ENCODE measurements at regions not wholly inside any gene's neighbourhood (a gene's known extent, or its start where the extent isn't known, plus 50 kb on each side); places are given as distances from the start of the nearest gene placed in this dataset.
A peak's percentile ranks its signal among the peaks of the same experiment; 100 is the strongest.

DNA sequence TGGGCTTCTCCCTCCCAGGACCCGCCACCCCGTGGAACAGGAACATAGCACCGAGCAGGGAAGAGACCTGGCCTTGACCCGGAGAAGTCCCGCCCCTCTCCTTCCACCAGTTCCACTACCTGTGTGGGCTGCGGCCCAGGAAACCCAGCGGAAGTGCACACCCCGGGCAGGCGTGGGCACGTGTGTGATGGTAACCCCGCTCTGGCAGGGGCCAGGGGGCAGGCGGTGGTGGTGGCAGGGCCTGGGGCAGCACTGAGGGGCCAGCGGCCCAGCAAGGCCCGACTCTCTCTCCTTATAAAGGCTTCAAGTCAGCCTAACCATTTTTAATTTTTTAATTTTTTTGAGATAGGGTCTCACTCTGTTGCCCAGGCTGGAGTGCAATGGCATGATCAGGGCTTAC is 129.0 kb upstream of the FAM98A start:
- no peaks in the 10 kb centered on the region for H3K4me1 ChIP-seq (ENCODE audit: insufficient read depth, low read length)
- no peak for DNase-seq
- Mint-ChIP-seq H3K4me3 (no peak overlapping the region), H3K9me3 (peaks cover 0 to 4% (median 0%) of the 10 kb centered on the region in 8 donors), H3K4me1 (peaks cover 0 to 2% (median 0%) of the 10 kb centered on the region in 4 donors), H3K27me3 (peaks cover 0 to 3% of the 10 kb centered on the region in 2 donors), H3K27ac (no peak overlapping the region), H3K36me3 (no peaks in the 10 kb centered on the region)
- H3K9me3 ChIP-seq (ENCODE audit: control insufficient read depth in 1 of 2, low read length in 2 of 2) = no peaks in the 10 kb centered on the region
- POLR2A ChIA-PET (ENCODE audit: partially characterized antibody) = no interaction called here
- no peaks in the 10 kb centered on the region for H3K36me3 ChIP-seq (ENCODE audit: insufficient read depth, low read length)
- no peak overlapping the region for H3K27ac ChIP-seq (ENCODE audit: low read depth, low read length)
- no peaks in the 10 kb centered on the region for H3K27me3 ChIP-seq (ENCODE audit: insufficient read depth, low read length)
- CTCF ChIA-PET (ENCODE audit: partially characterized antibody) = no interaction called here
- no peak overlapping the region for H3K4me3 ChIP-seq (ENCODE audit: low read length in 2 of 2)
- intact Hi-C loops (cut with micrococcal nuclease) = no loop called here

DNA sequence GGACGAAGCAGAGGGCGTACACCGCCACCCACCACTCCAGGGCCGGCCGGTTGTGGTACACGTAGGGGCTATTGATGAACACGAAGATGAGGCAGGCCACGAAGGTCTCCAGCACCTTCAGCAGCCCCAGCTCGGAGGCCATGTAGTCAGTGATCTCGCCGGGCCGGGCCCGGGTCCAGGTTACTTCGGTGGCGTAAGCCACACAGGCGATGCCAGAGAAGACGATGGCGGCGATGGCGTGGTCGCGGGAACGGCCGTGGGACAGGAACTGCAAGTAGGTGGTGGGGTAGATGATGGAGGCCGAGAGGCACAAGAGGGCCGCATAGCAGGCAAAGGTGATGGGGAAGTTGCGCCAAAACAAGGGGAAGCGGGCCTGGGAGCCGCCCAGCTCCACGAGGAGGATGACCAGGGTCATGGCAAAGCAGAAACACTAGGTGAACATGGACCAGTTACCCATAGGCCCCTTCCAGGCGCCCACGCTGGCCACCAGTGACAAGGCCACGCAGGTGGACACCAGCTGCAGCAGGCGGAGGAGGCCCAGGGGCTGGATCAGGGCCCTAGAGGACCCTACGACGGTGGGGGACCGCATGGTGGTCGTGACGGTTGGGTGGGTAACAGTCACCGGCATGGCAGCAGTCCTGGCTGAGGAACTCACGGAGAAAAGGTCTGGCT is 128.4 kb upstream of the FAM98A start:
- Mint-ChIP-seq H3K27ac (no peak overlapping the region), H3K4me3 (no peak overlapping the region), H3K9me3 (peaks cover 0 to 4% (median 0%) of the 10 kb centered on the region in 8 donors), H3K36me3 (no peaks in the 10 kb centered on the region), H3K4me1 (peaks cover 0 to 2% (median 0%) of the 10 kb centered on the region in 4 donors), H3K27me3 (peaks cover 0 to 3% of the 10 kb centered on the region in 2 donors)
- DNase-seq = no peak
- Histone ChIP-seq H3K27ac (ENCODE audit: low read depth, low read length) (no peak overlapping the region), H3K9me3 (ENCODE audit: control insufficient read depth in 1 of 2, low read length in 2 of 2) (no peaks in the 10 kb centered on the region), H3K36me3 (ENCODE audit: insufficient read depth, low read length) (no peaks in the 10 kb centered on the region), H3K27me3 (ENCODE audit: insufficient read depth, low read length) (no peaks in the 10 kb centered on the region), H3K4me1 (ENCODE audit: insufficient read depth, low read length) (no peaks in the 10 kb centered on the region), H3K4me3 (ENCODE audit: low read length in 2 of 2) (no peak overlapping the region)
- CTCF ChIA-PET (ENCODE audit: partially characterized antibody) = no interaction called here
- intact Hi-C loops (cut with micrococcal nuclease) = no loop called here
- POLR2A ChIA-PET (ENCODE audit: partially characterized antibody) = no interaction called here

DNA sequence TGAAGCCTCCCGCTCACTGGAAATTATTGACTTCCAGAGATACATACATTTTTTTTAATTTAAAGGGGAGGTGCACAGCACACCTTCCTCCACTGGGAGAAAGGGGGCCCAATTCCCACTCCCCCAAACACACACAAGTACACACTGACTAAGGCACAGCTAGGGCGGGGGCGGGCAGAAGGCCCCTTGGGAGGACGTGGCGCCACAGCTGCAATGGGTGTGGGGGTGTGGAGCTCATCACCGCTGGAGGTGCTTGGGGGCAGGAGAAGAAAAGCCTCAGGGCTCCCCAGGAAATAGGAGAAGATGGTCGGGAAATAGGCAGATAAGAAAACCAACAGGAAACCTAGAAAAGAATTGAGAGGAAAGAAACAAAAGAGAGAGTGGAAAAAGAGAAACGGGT is 127.3 kb upstream of the FAM98A start:
- no peak overlapping the region for H3K4me3 ChIP-seq (ENCODE audit: low read length in 2 of 2)
- no peak overlapping the region for H3K4me3 Mint-ChIP-seq
- POLR2A ChIA-PET (ENCODE audit: partially characterized antibody) = no interaction called here
- H3K27ac Mint-ChIP-seq = peak overlapping the region in 1 of 7 donors; percentile 22
- no peaks in the 10 kb centered on the region for H3K36me3 Mint-ChIP-seq
- no peaks in the 10 kb centered on the region for H3K27me3 ChIP-seq (ENCODE audit: insufficient read depth, low read length)
- no peak overlapping the region for H3K27ac ChIP-seq (ENCODE audit: low read depth, low read length)
- peaks cover 0 to 4% (median 0%) of the 10 kb centered on the region in 8 donors for H3K9me3 Mint-ChIP-seq
- no peaks in the 10 kb centered on the region for H3K36me3 ChIP-seq (ENCODE audit: insufficient read depth, low read length)
- H3K27me3 Mint-ChIP-seq = peaks cover 0 to 3% of the 10 kb centered on the region in 2 donors
- peaks cover 0 to 2% (median 0%) of the 10 kb centered on the region in 4 donors for H3K4me1 Mint-ChIP-seq
- CTCF ChIA-PET (ENCODE audit: partially characterized antibody) = no interaction called here
- intact Hi-C loops (cut with micrococcal nuclease) = no loop called here
- no peaks in the 10 kb centered on the region for H3K4me1 ChIP-seq (ENCODE audit: insufficient read depth, low read length)
- no peaks in the 10 kb centered on the region for H3K9me3 ChIP-seq (ENCODE audit: control insufficient read depth in 1 of 2, low read length in 2 of 2)
- no peak for DNase-seq

DNA sequence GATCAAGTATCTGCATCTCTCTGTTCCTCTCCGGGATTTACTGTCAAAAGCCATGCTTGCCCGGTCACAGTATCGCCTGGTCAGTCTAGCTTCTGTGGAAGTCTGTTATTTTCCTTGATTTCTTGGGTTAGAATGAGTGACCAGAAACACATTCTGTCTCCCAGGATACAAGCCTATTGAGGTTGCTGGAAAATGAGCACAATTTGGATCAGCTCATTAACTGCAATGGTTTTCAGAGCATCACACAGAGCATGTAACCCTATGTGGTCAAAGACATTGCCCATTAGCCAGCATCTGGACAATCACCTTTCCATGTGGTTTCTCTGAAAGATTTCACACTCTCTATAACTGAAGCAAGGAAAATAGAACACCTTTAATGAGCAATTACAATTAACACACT is 124.2 kb upstream of the FAM98A start:
- H3K4me3 Mint-ChIP-seq = no peak overlapping the region
- ChIA-PET CTCF (ENCODE audit: partially characterized antibody) (no interaction called here), POLR2A (ENCODE audit: partially characterized antibody) (no interaction called here)
- DNase-seq = no peak
- intact Hi-C loops (cut with micrococcal nuclease) = no loop called here
- H3K27me3 Mint-ChIP-seq = peaks cover 2 to 3% of the 10 kb centered on the region in 2 donors
- no peak overlapping the region for H3K4me3 ChIP-seq (ENCODE audit: low read length in 2 of 2)
- H3K9me3 ChIP-seq (ENCODE audit: control insufficient read depth in 1 of 2, low read length in 2 of 2) = no peaks in the 10 kb centered on the region
- no peaks in the 10 kb centered on the region for H3K4me1 ChIP-seq (ENCODE audit: insufficient read depth, low read length)
- H3K27me3 ChIP-seq (ENCODE audit: insufficient read depth, low read length) = no peaks in the 10 kb centered on the region
- no peak overlapping the region for H3K27ac ChIP-seq (ENCODE audit: low read depth, low read length)
- no peaks in the 10 kb centered on the region for H3K36me3 Mint-ChIP-seq
- no peak overlapping the region for H3K27ac Mint-ChIP-seq
- H3K4me1 Mint-ChIP-seq = peaks cover 0 to 2% (median 0%) of the 10 kb centered on the region in 4 donors
- H3K9me3 Mint-ChIP-seq = peaks cover 0 to 4% (median 0%) of the 10 kb centered on the region in 8 donors
- H3K36me3 ChIP-seq (ENCODE audit: insufficient read depth, low read length) = no peaks in the 10 kb centered on the region

DNA sequence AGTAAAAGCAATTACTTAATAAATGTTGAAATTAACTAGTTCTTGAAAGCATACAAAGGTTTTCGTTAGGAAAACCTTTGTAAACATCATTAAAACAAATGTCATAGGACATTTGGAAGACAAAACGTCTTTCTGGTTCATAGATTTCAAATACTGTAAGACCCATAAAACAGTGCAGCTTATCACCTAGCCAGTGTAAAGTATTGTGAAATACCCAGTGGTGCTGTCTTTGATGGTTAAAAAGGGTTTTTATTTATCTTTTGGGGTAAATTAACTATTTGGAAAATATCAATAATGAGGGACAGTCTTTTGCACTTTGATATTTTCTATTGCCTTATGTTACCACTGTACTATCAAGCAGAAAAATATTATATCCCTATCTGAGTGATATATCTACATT is 120.0 kb upstream of the FAM98A start:
- Histone ChIP-seq H3K27ac (ENCODE audit: low read depth, low read length) (no peak overlapping the region), H3K4me3 (ENCODE audit: low read length in 2 of 2) (no peak overlapping the region), H3K36me3 (ENCODE audit: insufficient read depth, low read length) (no peaks in the 10 kb centered on the region), H3K27me3 (ENCODE audit: insufficient read depth, low read length) (no peaks in the 10 kb centered on the region), H3K4me1 (ENCODE audit: insufficient read depth, low read length) (no peaks in the 10 kb centered on the region), H3K9me3 (ENCODE audit: control insufficient read depth in 1 of 2, low read length in 2 of 2) (no peaks in the 10 kb centered on the region)
- no peaks in the 10 kb centered on the region for H3K36me3 Mint-ChIP-seq
- H3K27me3 Mint-ChIP-seq = peaks cover 0 to 14% of the 10 kb centered on the region in 2 donors
- ChIA-PET CTCF (ENCODE audit: partially characterized antibody) (no interaction called here), POLR2A (ENCODE audit: partially characterized antibody) (no interaction called here)
- no peak overlapping the region for H3K4me3 Mint-ChIP-seq
- intact Hi-C loops (cut with micrococcal nuclease) = no loop called here
- no peaks in the 10 kb centered on the region for H3K4me1 Mint-ChIP-seq
- no peak for DNase-seq
- peaks cover 0 to 2% (median 0%) of the 10 kb centered on the region in 8 donors for H3K9me3 Mint-ChIP-seq
- no peak overlapping the region for H3K27ac Mint-ChIP-seq

DNA sequence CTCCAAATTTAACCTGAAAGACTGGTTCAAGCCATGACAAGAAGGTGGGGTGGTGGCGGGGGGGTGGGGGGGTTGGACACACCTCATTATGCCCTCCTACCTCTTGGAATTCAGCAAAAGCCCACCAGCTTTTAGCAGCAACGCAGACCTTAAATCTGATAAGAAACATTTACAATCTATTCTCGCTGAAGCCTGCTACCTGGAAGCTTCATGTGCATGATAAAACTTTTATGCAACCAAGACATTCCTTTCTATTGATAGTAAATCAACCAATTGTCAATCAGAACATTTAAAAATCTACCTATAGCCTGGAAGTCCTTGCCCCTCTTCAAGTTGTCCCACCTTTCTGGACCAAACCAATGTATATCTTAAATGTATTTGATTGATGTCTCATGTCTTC is 113.6 kb upstream of the FAM98A start:
- no peak for DNase-seq
- no peak overlapping the region for H3K27ac Mint-ChIP-seq
- H3K4me1 ChIP-seq (ENCODE audit: insufficient read depth, low read length) = no peaks in the 10 kb centered on the region
- H3K36me3 Mint-ChIP-seq = no peaks in the 10 kb centered on the region
- H3K9me3 ChIP-seq (ENCODE audit: control insufficient read depth in 1 of 2, low read length in 2 of 2) = no peaks in the 10 kb centered on the region
- H3K4me3 ChIP-seq (ENCODE audit: low read length in 2 of 2) = no peak overlapping the region
- H3K27ac ChIP-seq (ENCODE audit: low read depth, low read length) = no peak overlapping the region
- CTCF ChIA-PET (ENCODE audit: partially characterized antibody) = no interaction called here
- POLR2A ChIA-PET (ENCODE audit: partially characterized antibody) = no interaction called here
- no peak overlapping the region for H3K4me3 Mint-ChIP-seq
- no peaks in the 10 kb centered on the region for H3K27me3 ChIP-seq (ENCODE audit: insufficient read depth, low read length)
- no peaks in the 10 kb centered on the region for H3K36me3 ChIP-seq (ENCODE audit: insufficient read depth, low read length)
- H3K27me3 Mint-ChIP-seq = peaks cover 0 to 8% of the 10 kb centered on the region in 2 donors
- H3K4me1 Mint-ChIP-seq = no peaks in the 10 kb centered on the region
- intact Hi-C loops (cut with micrococcal nuclease) = no loop called here
- H3K9me3 Mint-ChIP-seq = peaks cover 0 to 3% (median 0%) of the 10 kb centered on the region in 8 donors

DNA sequence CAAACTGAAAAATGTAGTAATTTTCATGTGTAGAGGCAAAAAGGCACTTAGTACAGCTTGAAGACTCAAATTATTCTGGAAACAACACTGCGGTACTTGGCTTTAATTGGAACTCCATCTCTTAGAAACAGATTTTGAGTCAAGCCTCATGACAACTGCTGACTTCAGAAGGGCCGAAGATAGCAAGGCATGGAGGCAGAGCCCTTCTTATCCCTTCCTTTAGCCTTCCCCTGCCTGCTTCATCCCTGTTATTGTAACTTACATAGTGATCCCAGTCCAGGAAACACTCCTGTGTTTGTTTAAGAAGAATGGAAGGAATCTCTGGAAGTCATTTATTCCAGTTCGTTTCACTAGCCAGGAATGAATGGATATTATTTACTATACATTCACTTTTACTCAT is 110.9 kb upstream of the FAM98A start:
- Mint-ChIP-seq H3K4me1 (no peaks in the 10 kb centered on the region), H3K27me3 (peaks cover 0 to 1% of the 10 kb centered on the region in 2 donors), H3K9me3 (peaks cover 0 to 1% (median 0%) of the 10 kb centered on the region in 8 donors), H3K27ac (no peak overlapping the region), H3K4me3 (no peak overlapping the region), H3K36me3 (no peaks in the 10 kb centered on the region)
- H3K27me3 ChIP-seq (ENCODE audit: insufficient read depth, low read length) = no peaks in the 10 kb centered on the region
- no peaks in the 10 kb centered on the region for H3K9me3 ChIP-seq (ENCODE audit: control insufficient read depth in 1 of 2, low read length in 2 of 2)
- DNase-seq = no peak
- ChIA-PET CTCF (ENCODE audit: partially characterized antibody) (no interaction called here), POLR2A (ENCODE audit: partially characterized antibody) (no interaction called here)
- no peak overlapping the region for H3K27ac ChIP-seq (ENCODE audit: low read depth, low read length)
- intact Hi-C loops (cut with micrococcal nuclease) = no loop called here
- no peak overlapping the region for H3K4me3 ChIP-seq (ENCODE audit: low read length in 2 of 2)
- no peaks in the 10 kb centered on the region for H3K4me1 ChIP-seq (ENCODE audit: insufficient read depth, low read length)
- H3K36me3 ChIP-seq (ENCODE audit: insufficient read depth, low read length) = no peaks in the 10 kb centered on the region

DNA sequence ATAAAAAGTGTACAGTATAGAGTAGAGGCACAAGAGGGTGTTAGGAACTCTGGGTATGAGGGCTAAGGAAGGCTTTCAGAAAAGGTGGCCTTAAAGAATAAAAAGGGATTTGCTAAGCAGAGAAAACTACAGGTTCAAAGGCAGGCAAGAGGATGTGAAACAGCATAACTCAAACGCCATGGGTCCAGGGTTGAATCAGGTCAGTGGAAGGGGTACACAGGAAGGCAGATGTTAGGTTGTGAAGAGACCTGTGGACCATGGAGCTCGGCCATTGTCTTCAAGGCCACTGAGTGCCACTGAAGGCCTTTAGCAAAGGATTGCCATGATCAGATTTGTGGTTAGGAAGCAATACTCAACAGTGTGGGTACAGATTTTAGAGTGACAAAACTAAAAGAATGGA is 108.2 kb upstream of the FAM98A start:
- ChIA-PET CTCF (ENCODE audit: partially characterized antibody) (no interaction called here), POLR2A (ENCODE audit: partially characterized antibody) (no interaction called here)
- Histone ChIP-seq H3K27me3 (ENCODE audit: insufficient read depth, low read length) (no peaks in the 10 kb centered on the region), H3K27ac (ENCODE audit: low read depth, low read length) (no peak overlapping the region), H3K36me3 (ENCODE audit: insufficient read depth, low read length) (no peaks in the 10 kb centered on the region), H3K4me3 (ENCODE audit: low read length in 2 of 2) (no peak overlapping the region), H3K4me1 (ENCODE audit: insufficient read depth, low read length) (no peaks in the 10 kb centered on the region), H3K9me3 (ENCODE audit: control insufficient read depth in 1 of 2, low read length in 2 of 2) (no peaks in the 10 kb centered on the region)
- intact Hi-C loops (cut with micrococcal nuclease) = no loop called here
- no peak overlapping the region for H3K4me3 Mint-ChIP-seq
- DNase-seq = no peak
- H3K27ac Mint-ChIP-seq = peak overlapping the region in 1 of 7 donors; percentile 17
- H3K36me3 Mint-ChIP-seq = no peaks in the 10 kb centered on the region
- H3K4me1 Mint-ChIP-seq = no peaks in the 10 kb centered on the region
- H3K9me3 Mint-ChIP-seq = peaks cover 0 to 1% (median 0%) of the 10 kb centered on the region in 8 donors
- H3K27me3 Mint-ChIP-seq = peaks cover 0 to 2% of the 10 kb centered on the region in 2 donors

Measured in CD4-positive, alpha-beta memory T cell (primary cell).